Hematopoietic multipotent progenitor cell (in vitro differentiated cells): ENCODE measurements at regions not wholly inside any gene's neighbourhood (a gene's known extent, or its start where the extent isn't known, plus 50 kb on each side); places are given as distances from the start of the nearest gene placed in this dataset.
"Not testable (repeated sequence)": the region's sequence is repeated elsewhere in the genome, so short reads cannot be mapped to it uniquely, and the experiment has no call there.

Experiments
- DNase-seq, 3 donors: peaks; one replicate each; pipeline ENCODE4 v3.0.0-alpha.2; 2011 to 2015; ENCODE audit warnings: low read depth in 2 of 3, low spot score in 2 of 3

DNA sequence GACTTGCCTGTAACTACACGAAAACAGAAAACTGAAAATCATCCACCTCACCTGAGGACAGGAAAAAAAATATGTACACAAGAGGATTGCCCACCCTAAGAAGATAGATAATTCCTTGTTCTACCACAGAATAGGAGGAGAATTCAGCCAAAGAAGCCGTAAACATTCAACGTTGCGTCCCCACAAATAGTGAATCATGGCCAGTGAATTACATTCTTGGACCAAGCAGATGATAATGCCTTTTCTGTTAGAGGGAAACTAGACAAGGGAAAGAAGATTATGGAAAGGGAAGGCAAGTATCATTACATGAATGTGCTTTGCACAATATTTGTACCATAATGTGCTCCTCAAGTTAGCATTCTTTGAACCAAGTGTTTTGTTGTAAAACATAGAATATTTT is 95.5 kb upstream of the C1QTNF7 start:
- DNase-seq, result no peak

DNA sequence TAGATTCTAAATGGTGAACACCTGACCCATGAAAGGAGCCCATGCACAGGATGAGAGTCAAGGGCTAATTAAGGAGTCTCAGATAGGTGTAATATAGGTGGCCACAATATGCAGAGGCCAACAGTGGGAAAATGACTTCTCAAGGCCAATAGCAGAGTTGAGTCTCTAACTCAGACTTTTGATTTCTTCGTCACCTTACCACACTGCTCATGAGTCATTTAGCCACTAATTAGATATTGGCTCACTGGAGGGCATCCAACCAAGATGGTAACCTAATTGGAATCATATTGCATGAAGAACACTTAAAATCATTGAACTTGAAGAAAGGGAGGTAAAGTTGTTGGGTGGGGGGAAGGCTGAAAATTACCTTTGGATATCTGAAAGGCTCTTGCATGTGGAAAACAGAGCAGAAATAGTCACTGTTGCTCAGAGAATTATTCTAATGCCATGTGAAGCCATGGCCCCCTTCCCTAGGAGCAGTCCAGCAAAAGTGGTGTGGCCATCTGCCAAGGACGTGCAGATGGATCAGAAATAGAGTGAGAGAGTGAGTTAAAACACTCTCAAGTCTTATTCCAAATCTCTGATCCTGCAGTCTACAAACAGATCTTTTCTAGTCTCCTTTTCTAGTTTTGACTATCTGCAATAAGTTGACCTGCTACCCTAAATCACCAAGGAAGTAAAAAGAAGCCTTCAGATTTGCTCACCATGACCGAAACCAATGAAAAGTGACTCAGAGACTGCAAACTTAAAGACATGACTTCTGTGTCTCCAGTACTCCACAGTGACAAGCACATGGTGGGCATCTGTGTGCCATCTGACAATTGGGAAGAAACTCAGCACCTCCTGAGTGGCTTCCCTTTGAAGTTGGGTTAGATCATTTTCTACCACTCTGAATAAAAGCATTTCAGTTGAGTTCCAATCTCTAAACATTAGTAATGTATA is 93.9 kb upstream of the C1QTNF7 start:
- DNase-seq, result no peak

DNA sequence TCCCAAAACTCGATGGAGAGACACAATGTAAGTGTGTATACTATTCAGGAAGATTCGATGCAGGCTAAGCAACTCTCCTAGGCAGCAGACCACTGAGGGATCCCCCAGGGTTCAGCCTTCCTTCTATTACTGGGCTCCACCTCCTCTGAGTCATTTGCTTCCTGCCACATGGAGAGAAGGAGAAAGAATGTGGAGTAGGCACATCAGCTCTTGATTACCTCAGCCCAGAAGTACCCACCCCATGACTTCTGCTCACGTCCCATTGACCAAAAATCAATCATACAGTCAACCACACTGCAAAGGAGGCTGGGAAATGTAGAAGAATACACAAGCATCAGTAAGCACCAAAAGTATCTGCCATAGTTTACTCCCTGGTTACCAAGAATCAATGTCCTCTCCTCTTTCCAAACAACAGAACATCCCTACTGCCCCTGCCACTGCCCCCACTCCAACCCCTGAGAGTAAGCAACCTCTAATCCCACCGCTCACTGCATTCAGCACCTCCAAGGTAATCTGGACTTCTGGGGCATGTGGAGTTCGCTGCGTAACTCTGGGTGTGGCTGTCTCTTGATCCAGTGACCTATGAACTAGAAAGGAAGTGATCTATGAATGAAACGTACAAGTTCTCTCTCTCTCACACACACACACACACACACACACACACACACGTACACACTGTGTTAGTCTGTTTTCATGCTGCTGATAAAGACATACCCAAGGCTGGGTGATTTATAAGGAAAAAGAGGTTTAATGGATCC is 91.2 kb upstream of the C1QTNF7 start:
- no peak for DNase-seq

DNA sequence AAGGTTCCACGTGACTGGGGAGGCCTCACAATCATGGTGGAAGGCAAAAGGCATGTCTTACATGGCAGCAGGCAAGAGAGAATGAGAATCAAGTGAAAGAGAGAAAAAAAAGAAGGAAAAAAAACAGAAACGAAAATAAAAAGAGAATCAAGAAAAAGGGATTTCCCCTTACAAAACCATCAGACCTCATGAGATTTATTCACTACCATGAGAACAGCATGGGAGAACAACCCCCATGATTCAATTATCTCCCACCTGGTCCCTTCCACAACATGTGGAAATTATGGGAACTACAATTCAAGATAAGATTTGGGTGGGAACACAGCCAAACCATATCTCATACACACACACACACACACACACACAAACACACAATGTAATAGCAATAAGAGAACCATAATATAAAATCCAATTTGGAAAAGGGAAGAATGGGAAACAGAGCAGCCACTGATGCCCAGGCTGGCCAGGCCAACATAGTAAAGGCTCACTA is 90.6 kb upstream of the C1QTNF7 start:
- DNase-seq, result not testable (repeated sequence)

DNA sequence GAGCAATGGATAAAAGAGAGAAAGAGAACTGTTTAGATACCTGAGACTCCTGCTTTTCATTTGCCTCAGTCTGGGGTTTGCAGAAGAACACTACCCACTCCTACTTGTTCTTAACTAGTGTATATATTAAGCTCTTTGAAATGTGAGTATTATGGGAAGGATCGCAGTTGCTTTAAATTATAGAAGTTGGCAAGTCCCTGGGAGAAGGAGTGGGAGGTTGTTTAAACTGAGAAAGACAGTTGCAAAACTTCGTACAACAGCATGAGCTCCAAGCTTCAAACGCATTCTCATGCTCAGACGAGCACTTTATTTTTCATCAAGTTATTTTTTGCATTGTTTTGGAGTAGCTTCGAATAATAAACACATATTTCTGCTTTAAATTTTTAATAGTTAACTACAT is 88.1 kb upstream of the C1QTNF7 start:
- DNase-seq, result no peak

DNA sequence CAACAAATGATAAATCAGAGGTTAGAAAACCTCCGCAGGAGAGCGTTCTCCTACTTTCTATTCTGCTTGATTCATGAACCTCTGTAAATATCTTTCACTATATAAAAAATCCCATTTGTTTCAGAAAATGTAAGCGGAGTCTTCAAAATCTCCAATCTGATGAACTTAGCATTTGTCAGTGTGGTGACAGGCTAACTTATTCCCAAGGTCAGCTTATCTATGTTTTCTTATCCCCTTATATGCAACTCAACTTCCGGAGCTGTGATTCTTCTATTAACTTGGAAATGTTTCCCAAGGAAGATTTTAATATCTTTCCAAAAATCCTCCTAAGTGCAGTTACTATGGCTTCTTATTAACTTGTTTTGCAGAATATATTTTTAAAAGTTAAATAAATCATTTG is 87.5 kb upstream of the C1QTNF7 start:
- no peak for DNase-seq

DNA sequence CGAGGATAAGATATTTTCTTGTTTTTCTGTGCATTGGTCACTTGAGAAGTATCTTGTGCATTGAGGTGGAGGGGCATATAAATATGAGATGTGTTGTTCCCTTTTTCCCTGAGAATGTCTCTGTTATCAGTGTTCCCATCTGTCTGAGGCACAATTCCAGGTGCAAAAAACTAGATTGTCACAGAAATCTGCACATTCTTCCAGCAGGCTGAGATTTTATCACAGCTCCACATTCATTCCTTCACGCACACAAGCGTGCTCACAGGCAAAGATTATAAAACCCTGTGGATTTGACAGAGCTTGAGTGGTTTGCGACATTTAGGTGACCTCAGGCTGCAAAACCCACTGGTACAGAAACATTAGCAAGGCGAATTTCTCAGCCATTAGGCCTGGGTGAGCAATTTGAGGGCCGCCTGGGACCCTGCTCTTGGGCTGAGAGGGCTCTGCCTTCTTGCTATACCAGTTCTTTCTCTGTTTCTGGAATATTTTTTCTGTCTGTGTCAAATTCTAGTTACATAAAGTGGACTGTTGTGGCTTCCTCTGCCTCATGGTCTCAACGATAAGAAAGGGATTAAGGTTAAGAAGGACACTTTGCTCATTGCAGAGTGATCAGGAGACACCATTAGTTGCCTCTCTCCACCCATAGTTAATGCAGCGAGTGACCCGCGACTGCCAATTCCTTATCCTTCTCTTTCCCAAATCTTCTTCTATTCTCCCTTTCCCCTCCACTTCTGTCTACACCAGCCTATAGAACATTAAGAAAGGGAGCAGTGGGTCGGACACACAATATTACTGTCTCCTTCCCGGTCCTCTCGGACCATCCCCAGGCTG is 86.7 kb upstream of the C1QTNF7 start:
- DNase-seq, result no peak

DNA sequence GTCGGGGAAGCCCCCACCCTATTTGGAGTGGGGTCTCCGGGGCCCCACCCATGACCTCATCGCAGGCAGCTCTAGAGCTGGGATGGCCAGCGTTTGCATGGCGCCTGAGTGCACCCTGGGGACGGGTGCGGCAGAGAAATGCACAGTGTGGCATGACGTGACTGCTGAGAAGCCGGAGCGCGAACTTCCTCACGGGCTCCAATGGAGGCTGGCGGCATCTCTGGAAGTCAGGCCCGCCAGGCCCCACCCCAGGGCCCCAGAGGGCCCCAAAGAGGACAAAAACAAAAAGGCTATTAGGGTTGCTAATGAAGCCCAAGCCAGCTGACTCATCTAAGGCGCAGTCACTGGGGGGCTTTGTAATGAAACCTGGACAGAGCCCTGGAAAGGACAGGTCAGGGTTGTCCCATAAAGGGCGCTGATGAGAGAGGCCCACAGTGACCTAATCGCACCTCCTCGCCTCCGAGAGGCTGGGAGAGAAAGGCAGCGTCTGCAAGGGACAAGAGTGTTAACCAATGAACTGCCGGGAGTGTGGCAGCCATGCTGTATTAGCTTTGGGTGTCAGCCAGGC is 86.0 kb upstream of the C1QTNF7 start:
- no peak for DNase-seq

DNA sequence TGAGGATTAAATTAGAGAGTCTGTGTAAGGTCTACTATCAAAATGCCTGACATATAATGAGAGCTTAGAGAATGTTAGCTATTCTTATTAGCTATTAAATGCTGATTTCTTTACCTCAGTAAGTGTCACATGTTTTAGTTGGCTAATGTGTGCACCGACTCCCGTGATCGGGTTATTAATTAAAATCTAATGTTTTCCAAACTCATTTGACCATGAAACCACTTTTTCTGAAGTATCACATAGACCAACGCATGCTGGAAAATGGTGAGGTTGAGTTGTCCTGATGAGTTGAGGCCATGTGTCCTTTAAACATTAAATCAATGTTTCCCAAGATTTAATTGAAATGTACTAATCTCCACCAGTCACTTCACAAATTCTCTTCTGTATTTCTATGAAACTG is 84.8 kb upstream of the C1QTNF7 start:
- no peak for DNase-seq

DNA sequence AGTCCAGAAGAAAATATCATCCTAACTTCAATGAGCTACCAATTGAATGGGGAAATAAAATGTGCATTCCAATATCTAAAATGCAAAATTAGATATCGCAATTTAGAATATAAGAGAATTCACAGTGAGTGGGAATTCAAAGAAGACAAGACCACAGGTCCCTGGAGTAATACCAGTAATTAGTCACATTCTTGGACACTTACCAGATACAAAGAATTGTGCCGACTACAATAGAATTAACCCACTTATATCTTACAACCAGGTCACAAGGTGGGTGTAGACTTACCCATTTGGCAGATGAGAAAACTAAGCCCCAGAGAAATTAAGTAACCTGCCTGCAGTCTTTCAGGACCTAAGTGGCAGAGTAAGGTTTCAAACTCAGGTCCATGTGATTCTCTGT is 84.3 kb upstream of the C1QTNF7 start:
- DNase-seq, result no peak

DNA sequence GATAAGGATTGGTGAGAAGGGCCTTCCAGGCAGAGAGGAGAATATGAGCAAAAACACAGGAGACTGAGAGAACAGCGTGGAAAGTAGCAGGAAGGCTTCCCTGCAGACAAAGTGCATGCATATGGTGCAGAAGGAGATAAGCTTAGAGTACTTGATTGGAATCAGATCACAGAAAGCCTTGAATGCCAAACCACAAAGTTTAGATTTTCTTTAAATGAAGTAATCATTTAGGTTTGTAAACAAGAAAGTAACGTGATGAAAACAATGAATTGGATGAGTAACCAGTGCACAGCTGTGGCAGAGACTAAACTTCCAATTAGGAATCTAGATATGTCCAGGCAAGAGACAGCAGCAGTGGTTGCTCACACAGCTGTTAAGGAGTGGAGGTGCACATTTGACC is 83.8 kb upstream of the C1QTNF7 start:
- no peak for DNase-seq

DNA sequence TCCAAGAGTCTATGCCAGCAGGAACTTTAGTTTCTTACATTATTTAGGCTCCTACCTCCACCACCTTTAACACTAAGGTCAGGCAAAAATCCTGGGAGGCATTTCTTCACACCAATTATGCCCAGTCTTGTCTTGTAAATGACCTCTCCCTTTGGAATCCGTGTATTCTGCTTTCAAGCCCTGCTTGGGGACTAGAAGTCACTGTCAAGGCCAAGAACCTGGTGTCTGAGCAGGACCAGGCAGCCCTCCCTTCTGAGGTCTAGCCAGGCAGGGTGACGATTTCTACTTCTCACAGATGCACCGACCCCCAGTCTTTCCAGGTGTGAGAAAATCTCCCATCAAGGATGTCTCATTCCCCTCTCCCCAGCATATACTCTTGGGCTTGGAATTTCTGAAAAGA is 82.7 kb upstream of the C1QTNF7 start:
- no peak for DNase-seq

DNA sequence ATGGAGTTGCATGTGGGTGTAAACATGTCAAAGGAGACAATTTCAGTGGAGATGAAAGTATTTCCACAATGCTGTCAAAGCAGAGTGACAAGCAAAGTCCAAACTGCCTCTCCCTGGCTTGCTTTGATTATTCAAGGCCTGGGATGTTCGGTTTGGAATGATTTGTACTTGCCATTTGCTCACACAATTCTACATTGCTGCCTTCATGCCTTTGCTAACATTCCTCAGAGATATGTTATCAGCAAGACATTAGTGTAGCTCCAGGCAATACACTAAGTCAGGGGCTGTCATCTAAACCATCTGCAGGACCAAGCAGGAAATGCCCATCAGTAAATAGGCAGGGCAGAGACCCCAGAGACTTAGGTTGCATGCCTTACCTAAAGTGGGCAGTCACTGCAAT is 79.6 kb upstream of the C1QTNF7 start:
- DNase-seq, result no peak

DNA sequence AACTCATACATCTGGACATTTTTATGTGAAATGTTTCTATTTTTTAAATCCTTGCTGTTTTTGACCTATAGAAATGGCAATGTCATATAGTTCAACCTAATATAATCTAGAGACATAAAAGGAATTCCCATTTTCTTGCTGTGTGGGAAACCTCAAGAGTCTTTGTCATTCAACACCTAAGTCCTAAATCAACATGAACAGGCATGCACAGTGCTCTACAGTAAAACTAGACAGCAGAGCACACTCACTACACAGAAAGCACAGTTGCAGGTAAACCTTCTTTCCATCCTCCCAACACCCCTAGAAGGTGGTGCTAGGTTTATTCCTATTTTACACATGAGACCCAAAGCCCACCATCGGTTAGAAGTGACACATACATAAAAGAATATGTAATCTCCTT is 79.1 kb upstream of the C1QTNF7 start:
- no peak for DNase-seq

DNA sequence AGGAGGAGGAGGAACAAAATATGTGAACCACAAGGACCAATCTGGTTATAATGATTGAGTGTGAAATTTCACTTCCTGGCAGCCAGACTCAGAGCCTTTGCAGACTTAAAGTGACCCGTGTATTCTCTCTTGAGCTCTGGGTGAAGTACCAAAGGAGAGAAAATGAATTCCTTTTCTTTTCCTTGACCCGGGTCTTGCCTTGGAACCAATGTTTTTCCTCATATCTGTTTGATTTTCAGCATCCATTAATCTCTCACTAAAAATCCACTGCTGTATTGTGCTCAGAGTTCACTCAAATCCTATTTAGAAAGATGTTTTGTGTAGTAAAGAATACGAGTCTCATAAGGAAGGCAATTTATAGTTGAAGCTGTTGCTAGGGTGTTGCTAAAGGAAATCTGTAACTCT is 78.3 kb upstream of the C1QTNF7 start:
- peak in 1 of 3 donors; percentile 33 for DNase-seq

DNA sequence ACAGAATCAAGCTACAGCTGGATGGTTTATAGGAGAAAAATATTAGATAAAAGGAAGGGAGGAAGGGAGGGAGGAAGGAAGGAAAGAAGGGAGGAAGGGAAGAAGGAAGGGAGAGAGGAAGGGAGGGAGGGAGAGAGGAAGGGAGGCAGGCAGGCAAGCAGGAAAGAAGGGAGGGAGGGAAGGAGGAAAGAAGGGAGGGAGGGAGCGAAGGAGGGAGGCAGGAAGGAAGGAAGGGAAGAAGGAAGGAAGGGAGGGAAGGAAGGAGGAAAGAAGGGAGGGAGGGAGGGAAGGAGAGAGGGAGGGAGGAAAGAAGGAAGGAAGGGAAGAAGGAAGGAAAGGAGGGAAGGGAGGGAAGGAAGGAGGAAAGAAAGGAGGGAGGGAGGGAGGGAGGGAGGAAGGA is 77.9 kb upstream of the C1QTNF7 start:
- no peak for DNase-seq

DNA sequence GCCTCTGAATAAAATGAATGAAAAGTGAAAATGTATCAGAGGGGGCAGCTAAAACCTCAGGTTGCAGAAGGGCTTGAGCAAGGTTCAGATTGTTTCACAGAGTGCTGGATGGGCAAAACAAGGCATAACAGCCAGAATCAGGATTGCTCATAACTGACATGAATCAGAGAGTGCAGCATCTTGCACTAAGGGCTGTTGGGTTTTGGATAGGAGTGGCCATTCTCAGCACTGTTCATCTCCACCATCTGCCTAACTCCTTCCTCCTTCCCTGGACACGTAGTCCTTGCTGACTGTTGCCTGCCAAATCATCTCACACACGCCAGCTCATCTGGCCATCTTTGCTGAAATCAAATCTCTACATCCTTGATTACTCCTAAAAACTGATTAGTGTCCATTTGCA is 75.3 kb upstream of the C1QTNF7 start:
- no peak for DNase-seq

DNA sequence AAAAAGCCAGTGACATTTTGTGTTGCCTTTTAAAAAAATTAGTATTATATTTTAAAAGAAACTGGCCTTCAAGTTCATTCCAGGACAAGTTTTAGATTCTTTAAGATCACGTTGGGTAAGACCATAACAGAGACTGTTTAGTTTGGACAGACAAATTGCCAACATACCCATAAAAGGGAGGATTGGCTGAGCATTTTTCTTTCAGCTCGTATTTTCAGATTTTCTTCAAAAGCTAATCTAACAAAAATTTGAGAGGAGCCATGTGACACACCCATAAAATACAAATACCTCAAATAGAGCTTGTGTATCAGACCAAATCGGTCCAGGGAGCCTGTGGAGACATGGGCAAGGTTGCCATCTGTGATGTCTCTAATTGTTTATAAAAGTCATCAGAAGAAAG is 74.6 kb upstream of the C1QTNF7 start:
- no peak for DNase-seq

DNA sequence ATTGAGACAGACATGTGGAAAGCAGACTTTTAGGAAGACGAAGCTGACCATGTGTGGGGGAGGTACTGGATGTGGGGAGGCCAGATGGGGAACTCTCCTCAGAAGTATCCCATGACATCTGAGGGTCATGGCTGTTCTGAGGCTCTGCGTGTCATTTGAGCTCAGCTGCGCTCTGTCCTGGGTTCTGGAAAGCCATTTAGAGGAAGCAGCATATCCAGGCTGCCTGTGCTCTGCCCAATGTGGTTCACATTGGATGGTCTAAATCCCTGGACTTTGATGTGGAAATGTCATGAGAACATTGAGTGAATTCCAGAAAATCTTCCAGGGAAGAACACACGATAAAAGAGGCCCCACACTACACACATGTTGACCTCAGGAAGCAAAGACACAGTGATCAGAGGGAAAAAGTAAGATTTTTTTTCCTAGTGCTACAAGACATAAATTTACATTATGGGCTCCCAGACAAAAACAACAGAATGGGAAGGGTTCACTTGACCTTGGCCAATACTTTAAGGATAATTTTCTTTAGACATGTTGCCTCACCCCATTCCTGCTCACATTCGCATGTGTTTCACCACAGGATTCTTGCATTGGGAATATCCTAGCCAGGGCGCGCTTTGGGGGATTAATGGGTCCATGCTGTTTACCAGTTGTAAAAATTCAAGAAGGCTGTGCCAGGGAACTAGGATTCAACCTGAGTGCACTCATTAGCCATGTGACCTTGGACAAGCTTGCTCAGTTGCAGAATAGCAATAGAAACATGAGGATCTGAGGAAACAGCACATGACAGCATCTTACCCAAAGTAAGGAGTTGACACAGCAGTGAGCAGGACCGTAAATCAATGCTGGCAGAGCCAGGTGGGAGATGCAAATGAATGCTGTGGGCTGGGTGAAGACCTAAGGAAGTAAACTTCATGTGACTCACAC is 73.2 kb upstream of the C1QTNF7 start:
- DNase-seq, result peak in 1 of 3 donors; percentile 10

DNA sequence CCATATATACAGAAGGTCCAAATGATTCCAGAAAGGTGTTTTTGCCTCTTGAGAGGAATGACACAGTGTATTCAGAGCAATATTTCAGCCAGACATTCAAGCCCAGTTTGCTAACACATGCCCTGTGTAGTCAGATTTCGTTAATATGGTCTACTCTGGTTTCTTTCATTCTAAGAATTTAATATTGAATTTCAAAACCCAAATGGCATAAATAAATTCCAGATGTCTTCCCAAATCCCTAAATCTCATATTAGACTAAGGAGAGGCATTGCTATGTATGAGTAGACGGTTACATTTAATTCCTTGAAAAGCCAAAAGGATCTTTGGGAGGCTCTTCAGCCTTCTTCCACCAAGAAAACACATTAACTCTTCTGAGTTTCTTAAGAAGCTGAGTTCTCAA is 66.3 kb upstream of the C1QTNF7 start:
- no peak for DNase-seq
